ENCODE measurements at regions not wholly inside any gene's neighbourhood (a gene's known extent, or its start where the extent isn't known, plus 50 kb on each side); places are given as distances from the start of the nearest gene placed in this dataset.

- peak; percentile 51 for DNase-seq (ENCODE audit: extremely low read depth, low read depth)
- TF ChIP-seq, protein P1, sequence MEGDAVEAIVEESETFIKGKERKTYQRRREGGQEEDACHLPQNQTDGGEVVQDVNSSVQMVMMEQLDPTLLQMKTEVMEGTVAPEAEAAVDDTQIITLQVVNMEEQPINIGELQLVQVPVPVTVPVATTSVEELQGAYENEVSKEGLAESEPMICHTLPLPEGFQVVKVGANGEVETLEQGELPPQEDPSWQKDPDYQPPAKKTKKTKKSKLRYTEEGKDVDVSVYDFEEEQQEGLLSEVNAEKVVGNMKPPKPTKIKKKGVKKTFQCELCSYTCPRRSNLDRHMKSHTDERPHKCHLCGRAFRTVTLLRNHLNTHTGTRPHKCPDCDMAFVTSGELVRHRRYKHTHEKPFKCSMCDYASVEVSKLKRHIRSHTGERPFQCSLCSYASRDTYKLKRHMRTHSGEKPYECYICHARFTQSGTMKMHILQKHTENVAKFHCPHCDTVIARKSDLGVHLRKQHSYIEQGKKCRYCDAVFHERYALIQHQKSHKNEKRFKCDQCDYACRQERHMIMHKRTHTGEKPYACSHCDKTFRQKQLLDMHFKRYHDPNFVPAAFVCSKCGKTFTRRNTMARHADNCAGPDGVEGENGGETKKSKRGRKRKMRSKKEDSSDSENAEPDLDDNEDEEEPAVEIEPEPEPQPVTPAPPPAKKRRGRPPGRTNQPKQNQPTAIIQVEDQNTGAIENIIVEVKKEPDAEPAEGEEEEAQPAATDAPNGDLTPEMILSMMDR (IDR thresholded peaks at IDR 0.05; ENCODE audit: low read depth, low read length) = no peak
These were observed 153.3 kb downstream of the ESM1 start for GRCh38 chr5:54832045-54832444.

DNA sequence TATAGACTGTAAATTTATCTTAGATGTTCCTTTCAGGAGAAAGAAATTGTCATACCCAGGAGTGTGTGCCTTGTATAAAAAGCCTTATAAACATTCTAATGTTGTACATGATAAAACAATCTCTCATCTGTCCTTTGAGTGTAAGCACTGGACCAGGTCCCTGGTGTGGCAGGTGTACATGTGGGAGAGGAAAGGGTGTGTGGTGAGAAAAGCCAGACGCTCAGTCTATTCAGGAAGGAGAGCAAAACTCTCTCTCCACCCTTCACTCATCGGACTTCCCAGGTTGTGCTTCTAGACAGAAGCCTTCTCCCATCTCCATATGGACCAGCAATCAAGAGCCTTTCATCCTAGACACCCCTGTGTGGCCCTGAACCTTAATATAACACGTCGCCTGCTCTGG, 154.2 kb downstream of the ESM1 start:
- TF ChIP-seq, protein P1 (IDR thresholded peaks at IDR 0.05; ENCODE audit: low read depth, low read length) = no peak
- no peak for DNase-seq (ENCODE audit: extremely low read depth, low read depth)

DNA sequence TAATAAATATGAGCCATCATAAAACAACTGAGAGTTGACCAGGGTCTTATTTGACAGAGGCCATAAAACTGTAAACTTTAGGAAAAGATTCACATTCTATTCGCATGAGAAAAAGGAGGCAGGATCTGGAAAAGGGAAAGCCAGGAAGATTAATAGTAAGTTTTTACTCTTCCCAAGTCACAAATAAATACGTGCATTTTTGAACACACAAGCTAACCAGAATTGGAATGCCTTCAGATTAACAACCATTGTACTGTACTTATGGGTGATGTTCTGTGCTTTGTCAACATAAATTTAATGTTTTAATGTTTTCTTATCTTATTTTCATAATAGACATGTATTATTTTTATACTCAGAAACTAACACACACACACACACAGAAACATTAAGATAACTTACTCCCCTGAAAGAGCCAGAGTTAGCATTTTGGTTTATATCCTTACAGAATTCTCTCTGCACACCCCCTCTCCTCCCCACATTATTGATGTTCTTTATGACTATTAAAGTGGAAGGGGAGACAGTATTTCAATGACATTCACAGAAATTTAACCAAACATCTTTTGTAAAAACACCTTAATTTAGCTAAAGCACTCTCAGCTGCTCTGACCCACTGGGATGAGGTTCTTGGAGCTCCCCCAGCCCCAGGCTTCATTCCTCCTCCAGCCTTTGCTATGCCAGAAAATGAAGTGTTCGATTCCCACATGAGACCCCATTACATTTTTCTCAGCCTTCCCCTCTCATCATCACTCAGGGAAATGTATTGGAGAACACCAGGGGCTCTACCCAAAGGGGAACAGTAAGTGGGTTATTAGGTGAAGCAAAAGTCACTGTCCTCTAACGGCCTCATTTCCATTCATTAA, 155.5 kb downstream of the ESM1 start:
- TF ChIP-seq, protein P1 (IDR thresholded peaks at IDR 0.05; ENCODE audit: low read depth, low read length) = no peak
- DNase-seq (ENCODE audit: extremely low read depth, low read depth) = no peak

GRCh38 chr5:54829102-54829501, 156.3 kb downstream of the ESM1 start:
- TF ChIP-seq, protein P1 (IDR thresholded peaks at IDR 0.05; ENCODE audit: low read depth, low read length) = no peak
- DNase-seq (ENCODE audit: extremely low read depth, low read depth) = no peak

DNA sequence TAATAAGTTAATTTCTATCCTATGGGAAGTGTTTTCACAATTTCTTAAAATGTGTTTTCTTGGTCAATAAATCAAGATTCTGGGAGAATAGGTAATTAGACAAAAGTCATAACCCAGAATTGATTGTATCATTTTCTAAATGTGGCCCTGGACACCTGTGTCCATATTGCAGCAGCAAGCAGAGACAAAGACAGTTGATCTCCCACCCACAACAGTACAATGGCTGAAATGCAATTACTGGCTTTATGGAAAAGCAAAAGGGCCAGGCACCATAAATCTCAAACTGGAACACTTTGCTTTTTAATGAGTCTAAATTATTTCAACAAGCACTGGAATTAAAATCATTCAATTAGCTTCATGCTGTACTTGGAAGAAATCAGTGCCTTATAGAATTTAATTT, 157.2 kb downstream of the ESM1 start:
- no peak for DNase-seq (ENCODE audit: extremely low read depth, low read depth)
- TF ChIP-seq, protein P1 (IDR thresholded peaks at IDR 0.05; ENCODE audit: low read depth, low read length) = no peak

DNA sequence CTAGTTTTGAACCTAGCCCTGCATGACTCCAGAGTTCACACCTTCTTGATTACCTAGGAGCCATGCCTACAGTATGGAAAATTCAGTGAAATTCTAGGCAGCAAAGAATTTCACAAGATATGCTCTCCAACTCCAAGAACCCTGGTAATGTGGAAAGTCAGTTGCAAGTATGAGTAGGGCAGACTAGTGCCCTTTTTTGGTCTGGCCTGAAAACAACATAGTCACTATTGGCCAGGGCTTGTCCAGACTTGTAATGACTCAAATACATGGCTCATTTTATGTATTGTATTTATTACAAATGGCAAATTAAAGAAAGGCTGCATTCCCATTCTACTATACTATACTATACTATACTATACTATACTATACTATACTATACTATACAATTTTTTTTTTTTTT, 160.4 kb downstream of the ESM1 start:
- no peak for DNase-seq (ENCODE audit: extremely low read depth, low read depth)
- TF ChIP-seq, protein P1 (IDR thresholded peaks at IDR 0.05; ENCODE audit: low read depth, low read length) = no peak

DNA sequence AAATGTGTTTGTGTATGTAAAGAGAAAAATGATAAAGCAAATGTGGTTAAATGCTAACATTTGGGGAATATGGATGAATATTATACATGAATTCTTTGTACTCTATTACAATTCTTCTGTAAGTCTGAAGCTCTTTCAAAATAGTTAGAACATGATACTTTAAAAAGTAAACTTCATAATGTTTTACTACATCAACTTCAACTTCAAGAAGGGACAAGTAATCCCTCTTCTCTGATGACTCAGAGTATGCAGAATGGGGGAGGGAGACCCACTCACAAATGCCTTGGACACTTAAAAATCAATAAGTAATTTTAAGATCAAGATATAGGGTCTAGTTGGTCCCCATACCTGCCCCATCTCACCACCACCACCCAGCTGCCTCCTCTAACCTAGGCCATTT, 162.4 kb downstream of the ESM1 start:
- TF ChIP-seq, protein P1 (IDR thresholded peaks at IDR 0.05; ENCODE audit: low read depth, low read length) = no peak
- DNase-seq (ENCODE audit: extremely low read depth, low read depth) = no peak
